Fibroblast of lung (primary cell): ENCODE measurements at regions not wholly inside any gene's neighbourhood (a gene's known extent, or its start where the extent isn't known, plus 50 kb on each side); places are given as distances from the start of the nearest gene placed in this dataset.

Source experiments
- DNase-seq, 2 donors: peaks; one replicate each; pipeline versions ENCODE4 v3.0.0 to v3.0.0-alpha.2; 2010; ENCODE audit warnings: low read depth in 2 of 2
- H2AFZ ChIP-seq: 2 replicates; pipeline ENCODE4 v1.5.1; 2012; ENCODE audit warnings: low read length, control low read depth, inconsistent platforms
- H3K27ac ChIP-seq: 2 replicates; pipeline ENCODE4 v1.5.1; 2011; ENCODE audit warnings: low read length, control low read depth; ENCODE audit not compliant: insufficient read depth
- H3K27me3 ChIP-seq: 2 replicates; pipeline ENCODE4 v1.5.1; 2011; ENCODE audit warnings: mild to moderate bottlenecking, low read length; ENCODE audit not compliant: control insufficient read depth, insufficient read depth
- H3K36me3 ChIP-seq: 2 replicates; pipeline ENCODE4 v1.5.1; 2011; ENCODE audit warnings: low read length; ENCODE audit not compliant: control insufficient read depth, insufficient read depth
- H3K4me1 ChIP-seq: 2 replicates; pipeline ENCODE4 v1.5.1; 2011; ENCODE audit warnings: low read length; ENCODE audit not compliant: control insufficient read depth, insufficient read depth; ENCODE audit errors: extremely low read depth
- H3K4me2 ChIP-seq: 2 replicates; pipeline ENCODE4 v1.5.1; 2011; ENCODE audit warnings: low read length, control low read depth; ENCODE audit not compliant: insufficient read depth; ENCODE audit errors: extremely low read depth
- H3K4me3 ChIP-seq, 4 experiments: fragments of 200-600 bp in 1 of 4; sonication (generic) in 1 of 4; replicated peaks in 1 of 4; 2 replicates each; pipeline ENCODE4 v1.5.1; 2011 to 2016; ENCODE audit warnings: low read length in 4 of 4, low read depth in 3 of 4, mild to moderate bottlenecking in 3 of 4, control low read depth in 2 of 4, inconsistent platforms in 1 of 4, mixed read lengths in 1 of 4; ENCODE audit not compliant: insufficient read depth in 1 of 4; ENCODE audit errors: control extremely low read depth in 1 of 4
- H3K79me2 ChIP-seq: 2 replicates; pipeline ENCODE4 v1.5.1; 2012; ENCODE audit warnings: mild to moderate bottlenecking, low read length, inconsistent platforms; ENCODE audit not compliant: control insufficient read depth, insufficient read depth
- H3K9ac ChIP-seq: 2 replicates; pipeline ENCODE4 v1.5.1; 2011; ENCODE audit warnings: mild to moderate bottlenecking, low read length, control low read depth; ENCODE audit not compliant: insufficient read depth
- H3K9me3 ChIP-seq: 2 replicates; pipeline ENCODE4 v1.5.1; 2012; ENCODE audit warnings: low read depth, low read length; ENCODE audit not compliant: control insufficient read depth, insufficient read depth
- H4K20me1 ChIP-seq: 2 replicates; pipeline ENCODE4 v1.5.1; 2011; ENCODE audit warnings: low read length; ENCODE audit not compliant: control insufficient read depth, insufficient read depth; ENCODE audit errors: extremely low read depth
- EZH2 ChIP-seq: IDR thresholded peaks from 2 replicates; pipeline ENCODE4 v1.5.1; 2012; ENCODE audit warnings: low read length, control low read depth, mild to moderate bottlenecking; ENCODE audit errors: missing control alignments
- TF ChIP-seq, protein P1 (sequence below), 2 donors: IDR thresholded peaks in 1 of 2; conservative IDR thresholded peaks in 1 of 2; 1 replicate in 1 of 2; 2 replicates in 1 of 2; pipeline ENCODE4 v1.5.1; 2011 to 2012; ENCODE audit warnings: low read length in 2 of 2, control low read depth in 1 of 2, inconsistent platforms in 1 of 2, low read depth in 1 of 2, mild to moderate bottlenecking in 1 of 2

DNA sequence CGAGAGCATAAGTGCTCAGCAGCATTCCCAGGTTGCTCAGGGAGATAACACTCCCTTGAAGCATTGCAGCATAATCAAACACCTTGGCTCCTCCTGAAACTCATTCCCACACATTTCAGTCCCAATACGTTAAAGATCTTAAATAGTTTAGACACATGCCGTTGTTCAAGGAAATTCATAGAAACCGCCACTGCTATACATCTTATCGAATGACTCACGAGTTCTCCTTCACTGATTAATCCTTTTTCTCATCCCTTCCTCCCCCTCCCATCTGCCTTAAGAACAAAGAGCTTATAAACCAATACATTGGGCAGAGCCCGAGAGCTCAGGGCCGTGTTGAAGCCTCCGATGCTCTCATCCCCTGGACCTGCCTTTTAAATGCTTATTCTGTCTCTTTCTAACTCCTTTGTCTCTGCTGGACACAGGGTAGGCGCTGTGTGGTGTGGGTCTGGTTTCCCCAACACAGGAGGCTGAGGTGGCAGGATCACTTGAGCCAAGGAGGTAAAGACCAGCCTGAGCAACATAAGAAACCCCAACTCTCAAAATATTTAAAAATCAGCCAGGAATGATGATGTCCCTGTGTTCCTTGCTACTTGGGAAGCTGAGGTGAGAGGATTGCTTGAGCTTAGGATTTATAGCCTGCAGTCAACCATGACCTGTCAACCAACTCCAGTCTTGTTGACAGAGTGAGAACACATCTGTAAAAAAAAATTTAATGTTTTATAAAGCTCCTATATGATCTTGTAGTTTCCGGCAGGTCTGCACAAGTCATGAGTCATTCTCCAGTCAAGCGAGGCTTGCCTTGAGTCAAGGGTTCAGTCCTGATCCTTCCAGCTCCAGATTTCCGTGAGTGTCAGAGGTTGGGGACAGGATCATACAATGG, 394.0 kb upstream of the HSFY2 start:
- no peak for TF ChIP-seq EZH2
- TF ChIP-seq, protein P1, sequence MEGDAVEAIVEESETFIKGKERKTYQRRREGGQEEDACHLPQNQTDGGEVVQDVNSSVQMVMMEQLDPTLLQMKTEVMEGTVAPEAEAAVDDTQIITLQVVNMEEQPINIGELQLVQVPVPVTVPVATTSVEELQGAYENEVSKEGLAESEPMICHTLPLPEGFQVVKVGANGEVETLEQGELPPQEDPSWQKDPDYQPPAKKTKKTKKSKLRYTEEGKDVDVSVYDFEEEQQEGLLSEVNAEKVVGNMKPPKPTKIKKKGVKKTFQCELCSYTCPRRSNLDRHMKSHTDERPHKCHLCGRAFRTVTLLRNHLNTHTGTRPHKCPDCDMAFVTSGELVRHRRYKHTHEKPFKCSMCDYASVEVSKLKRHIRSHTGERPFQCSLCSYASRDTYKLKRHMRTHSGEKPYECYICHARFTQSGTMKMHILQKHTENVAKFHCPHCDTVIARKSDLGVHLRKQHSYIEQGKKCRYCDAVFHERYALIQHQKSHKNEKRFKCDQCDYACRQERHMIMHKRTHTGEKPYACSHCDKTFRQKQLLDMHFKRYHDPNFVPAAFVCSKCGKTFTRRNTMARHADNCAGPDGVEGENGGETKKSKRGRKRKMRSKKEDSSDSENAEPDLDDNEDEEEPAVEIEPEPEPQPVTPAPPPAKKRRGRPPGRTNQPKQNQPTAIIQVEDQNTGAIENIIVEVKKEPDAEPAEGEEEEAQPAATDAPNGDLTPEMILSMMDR (conservative IDR thresholded peaks at IDR 0.05 in 1 of 2, IDR thresholded peaks at IDR 0.05 in 1 of 2; ENCODE audit: low read depth in 1 of 2, low read length in 2 of 2) = no peak
- no peaks in the 10 kb centered on the region for H4K20me1 ChIP-seq

GRCh38 chrY:19148783-19149182, 375.2 kb upstream of the HSFY2 start:
- no peak overlapping the region for H2AFZ ChIP-seq
- TF ChIP-seq, protein P1 (conservative IDR thresholded peaks at IDR 0.05 in 1 of 2, IDR thresholded peaks at IDR 0.05 in 1 of 2; ENCODE audit: low read depth in 1 of 2, low read length in 2 of 2) = no peak
- no peak for TF ChIP-seq EZH2
- H3K4me3 ChIP-seq = no peak overlapping the region
- H3K4me1 ChIP-seq = no peaks in the 10 kb centered on the region
- H3K9ac ChIP-seq = no peak overlapping the region
- H3K4me2 ChIP-seq = no peak overlapping the region
- H4K20me1 ChIP-seq = no peaks in the 10 kb centered on the region
- no peaks in the 10 kb centered on the region for H3K9me3 ChIP-seq
- no peaks in the 10 kb centered on the region for H3K79me2 ChIP-seq
- H3K36me3 ChIP-seq = no peaks in the 10 kb centered on the region
- H3K27ac ChIP-seq = no peak overlapping the region
- H3K27me3 ChIP-seq = no peaks in the 10 kb centered on the region
- no peak for DNase-seq

More for the DNA sequence above, 394.0 kb upstream of the HSFY2 start:
- H3K4me1 ChIP-seq = no peaks in the 10 kb centered on the region
- H3K9me3 ChIP-seq = no peaks in the 10 kb centered on the region
- no peaks in the 10 kb centered on the region for H3K27me3 ChIP-seq
- no peak overlapping the region for H3K27ac ChIP-seq
- H3K4me3 ChIP-seq = no peak overlapping the region
- no peaks in the 10 kb centered on the region for H3K79me2 ChIP-seq
- H3K4me2 ChIP-seq = no peak overlapping the region
- no peak overlapping the region for H3K9ac ChIP-seq
- H3K36me3 ChIP-seq = no peaks in the 10 kb centered on the region
- H2AFZ ChIP-seq = no peak overlapping the region
- no peak for DNase-seq

DNA sequence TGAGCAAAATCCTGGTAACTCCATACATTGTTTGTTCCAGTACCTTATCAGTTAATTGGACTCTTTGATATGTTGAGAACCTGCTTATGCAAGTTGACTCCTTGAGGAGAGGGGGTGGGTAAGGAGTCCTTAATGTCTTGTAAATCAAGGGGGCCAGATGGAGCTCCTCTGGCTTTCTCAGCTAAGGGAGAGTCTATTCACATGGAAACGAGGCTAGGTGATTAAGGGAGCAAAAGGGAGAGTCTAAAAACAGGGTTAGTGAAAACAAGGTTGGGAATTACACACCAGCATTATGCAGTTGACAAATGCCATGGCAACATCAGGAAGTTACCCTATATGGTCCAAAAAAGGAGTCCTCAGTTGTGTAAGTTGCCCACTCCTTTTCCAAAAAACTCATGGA, 372.8 kb upstream of the HSFY2 start:
- Histone ChIP-seq H4K20me1 (no peaks in the 10 kb centered on the region), H3K27ac (no peak overlapping the region), H3K4me2 (no peak overlapping the region), H3K27me3 (no peaks in the 10 kb centered on the region), H3K36me3 (no peaks in the 10 kb centered on the region), H3K79me2 (no peaks in the 10 kb centered on the region), H3K9me3 (no peaks in the 10 kb centered on the region), H3K4me3 (no peak overlapping the region), H3K4me1 (no peaks in the 10 kb centered on the region), H3K9ac (no peak overlapping the region), H2AFZ (no peak overlapping the region)
- no peak for TF ChIP-seq EZH2
- TF ChIP-seq, protein P1 (conservative IDR thresholded peaks at IDR 0.05 in 1 of 2, IDR thresholded peaks at IDR 0.05 in 1 of 2; ENCODE audit: low read depth in 1 of 2, low read length in 2 of 2) = no peak
- no peak for DNase-seq
